BJ (cell line): ENCODE measurements at regions not wholly inside any gene's neighbourhood (a gene's known extent, or its start where the extent isn't known, plus 50 kb on each side); places are given as distances from the start of the nearest gene placed in this dataset.

Source experiments
- CTCF ChIA-PET: fragments of 350-600 bp; formaldehyde crosslinking; extraction: SDS; loops from one replicate; lab custom pipeline; 2021; ENCODE audit warnings: antibody characterized with exemption, inconsistent platforms; lab: Yijun Ruan, JAX
- POLR2A ChIA-PET: fragments of 300-600 bp; sonication (Branson Sonifier 250); formaldehyde crosslinking; extraction: SDS; loops from one replicate; lab custom pipeline; 2021; ENCODE audit warnings: antibody characterized with exemption; lab: Charles Lee
- DNase-seq: peaks from one replicate; pipeline ENCODE4 v3.0.0-alpha.2; 2011; ENCODE audit warnings: low read depth
- H3K27me3 ChIP-seq: 2 replicates; pipeline ENCODE4 v1.6.0; 2011; ENCODE audit warnings: low read length; ENCODE audit not compliant: control insufficient read depth, insufficient read depth
- H3K36me3 ChIP-seq: 2 replicates; pipeline ENCODE4 v1.5.1; 2011; ENCODE audit warnings: low read length; ENCODE audit not compliant: control insufficient read depth, insufficient read depth
- H3K4me3 ChIP-seq: 2 replicates; pipeline ENCODE4 v1.5.1; 2011; ENCODE audit warnings: low read depth, mild to moderate bottlenecking, control low read depth, low read length
- TF ChIP-seq, protein P1 (sequence below): IDR thresholded peaks from 2 replicates; pipeline ENCODE4 v1.5.1; 2011; ENCODE audit warnings: low read depth, mild to moderate bottlenecking, control low read depth, inconsistent platforms, low read length, moderate library complexity; ENCODE audit not compliant: insufficient read depth

DNA sequence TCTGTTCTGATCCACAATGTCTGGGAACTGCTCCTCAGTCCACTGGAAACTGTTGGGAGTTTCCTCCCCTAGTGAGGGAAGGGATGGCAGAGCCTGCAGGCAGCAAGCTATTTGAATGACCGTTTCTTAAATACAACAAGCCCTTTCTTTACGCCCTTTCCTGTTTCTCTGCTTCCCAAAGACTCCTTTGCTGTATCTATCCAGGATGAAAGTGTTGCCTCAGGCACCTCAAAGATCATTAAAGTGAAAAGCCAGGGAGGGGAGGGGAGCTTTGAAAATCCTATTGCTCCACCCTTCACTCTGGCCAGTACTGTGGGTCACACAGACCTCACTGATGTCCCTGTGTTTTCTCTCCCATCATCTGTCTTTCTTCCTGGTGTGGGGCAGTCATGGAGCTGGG is 213.1 kb downstream of the RNF144B start:
- DNase-seq, result no peak
- POLR2A ChIA-PET, result no interaction called here
- H3K36me3 ChIP-seq, result no peaks in the 10 kb centered on the region
- H3K27me3 ChIP-seq, result no peaks in the 10 kb centered on the region; the same call in 1 of the 2 replicates
- no peak overlapping the region for H3K4me3 ChIP-seq
- TF ChIP-seq, protein P1, sequence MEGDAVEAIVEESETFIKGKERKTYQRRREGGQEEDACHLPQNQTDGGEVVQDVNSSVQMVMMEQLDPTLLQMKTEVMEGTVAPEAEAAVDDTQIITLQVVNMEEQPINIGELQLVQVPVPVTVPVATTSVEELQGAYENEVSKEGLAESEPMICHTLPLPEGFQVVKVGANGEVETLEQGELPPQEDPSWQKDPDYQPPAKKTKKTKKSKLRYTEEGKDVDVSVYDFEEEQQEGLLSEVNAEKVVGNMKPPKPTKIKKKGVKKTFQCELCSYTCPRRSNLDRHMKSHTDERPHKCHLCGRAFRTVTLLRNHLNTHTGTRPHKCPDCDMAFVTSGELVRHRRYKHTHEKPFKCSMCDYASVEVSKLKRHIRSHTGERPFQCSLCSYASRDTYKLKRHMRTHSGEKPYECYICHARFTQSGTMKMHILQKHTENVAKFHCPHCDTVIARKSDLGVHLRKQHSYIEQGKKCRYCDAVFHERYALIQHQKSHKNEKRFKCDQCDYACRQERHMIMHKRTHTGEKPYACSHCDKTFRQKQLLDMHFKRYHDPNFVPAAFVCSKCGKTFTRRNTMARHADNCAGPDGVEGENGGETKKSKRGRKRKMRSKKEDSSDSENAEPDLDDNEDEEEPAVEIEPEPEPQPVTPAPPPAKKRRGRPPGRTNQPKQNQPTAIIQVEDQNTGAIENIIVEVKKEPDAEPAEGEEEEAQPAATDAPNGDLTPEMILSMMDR, result no peak
- CTCF ChIA-PET, result no interaction called here

DNA sequence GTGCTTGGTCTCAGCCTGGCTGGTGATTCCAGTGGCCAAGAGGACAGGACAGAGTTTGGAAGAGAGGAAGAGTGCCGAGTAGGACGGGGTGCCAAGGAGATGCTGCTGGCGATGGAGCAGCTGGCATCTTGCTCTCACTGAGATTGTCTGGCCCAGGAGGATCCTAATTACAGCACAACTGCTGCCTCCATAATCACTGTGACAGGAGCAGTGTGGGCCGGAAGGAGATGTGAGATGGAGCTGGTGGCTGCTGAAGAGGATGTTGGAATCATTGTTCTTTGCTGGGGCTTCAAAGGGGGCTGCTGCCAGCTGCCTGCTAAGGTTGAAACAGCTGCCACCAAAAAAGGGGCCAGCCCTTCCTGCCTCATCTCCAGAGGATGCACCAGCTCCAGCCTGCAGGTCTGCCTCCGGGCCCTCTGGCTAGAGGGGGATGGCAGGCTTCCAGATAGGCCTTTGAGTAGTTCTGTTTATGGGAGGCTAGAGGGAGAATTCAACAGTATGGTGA is 214.4 kb downstream of the RNF144B start:
- no peaks in the 10 kb centered on the region for H3K36me3 ChIP-seq
- no peak for DNase-seq
- ChIA-PET CTCF (interaction anchor here (1.1 to 1.8 kb wide), 2 partner anchors 73 to 1455 kb away, joined by 3 to 7 read pairs; no protein-coding TSS in a partner anchor), POLR2A (no interaction called here)
- H3K27me3 ChIP-seq, result no peaks in the 10 kb centered on the region
- no peak overlapping the region for H3K4me3 ChIP-seq
- TF ChIP-seq, protein P1, result no peak

DNA sequence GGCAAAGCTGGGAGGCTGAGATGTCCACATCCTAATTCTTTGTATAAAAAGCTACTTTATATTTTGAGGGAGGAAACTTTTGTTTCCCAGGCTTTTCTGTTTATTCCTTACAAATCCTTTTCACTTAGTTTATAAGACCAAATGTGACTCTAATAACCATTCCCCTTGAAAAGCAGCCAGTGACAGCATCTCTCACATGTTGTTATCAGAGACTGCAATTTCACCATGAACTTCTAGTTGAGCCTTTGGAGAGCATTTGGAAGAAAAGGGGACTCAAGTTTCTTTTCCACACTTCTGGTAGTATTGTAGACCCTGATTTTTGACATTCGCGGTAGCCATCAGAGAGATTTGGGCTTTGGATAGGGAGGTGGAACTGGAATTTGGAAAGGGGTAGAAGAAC is 215.8 kb downstream of the RNF144B start:
- TF ChIP-seq, protein P1, result no peak
- Histone ChIP-seq H3K4me3 (no peak overlapping the region), H3K36me3 (no peaks in the 10 kb centered on the region), H3K27me3 (no peaks in the 10 kb centered on the region)
- ChIA-PET POLR2A (no interaction called here), CTCF (interaction anchor here (0.7 to 1.8 kb wide), 2 partner anchors 1116 to 1454 kb away, joined by 3 to 7 read pairs; no protein-coding TSS in a partner anchor)
- DNase-seq, result no peak

DNA sequence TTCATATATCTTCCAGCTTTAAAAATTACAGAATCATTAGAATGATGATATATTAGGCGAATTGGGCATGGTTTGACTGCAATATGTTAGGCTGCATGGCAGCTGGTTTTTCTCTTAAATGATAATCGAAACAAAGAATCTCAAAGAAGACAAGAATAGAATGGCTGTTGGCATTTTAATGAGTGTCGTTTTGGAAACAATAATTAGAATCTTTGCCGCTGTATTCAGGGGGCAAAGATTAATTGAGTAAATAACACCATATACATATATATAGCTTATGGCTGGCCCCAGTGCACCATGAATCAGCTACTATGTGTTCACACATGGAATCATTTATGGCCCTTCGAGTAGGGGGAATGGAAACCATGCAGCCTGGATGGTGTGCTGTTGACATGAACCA is 216.2 kb downstream of the RNF144B start:
- Histone ChIP-seq H3K36me3 (no peaks in the 10 kb centered on the region), H3K27me3 (no peaks in the 10 kb centered on the region), H3K4me3 (no peak overlapping the region)
- CTCF ChIA-PET, result interaction anchor here (0.7 kb wide), 1 partner anchor 1116 kb away, joined by 3 read pairs; no protein-coding TSS in a partner anchor
- DNase-seq, result no peak
- TF ChIP-seq, protein P1, result no peak
- POLR2A ChIA-PET, result no interaction called here

DNA sequence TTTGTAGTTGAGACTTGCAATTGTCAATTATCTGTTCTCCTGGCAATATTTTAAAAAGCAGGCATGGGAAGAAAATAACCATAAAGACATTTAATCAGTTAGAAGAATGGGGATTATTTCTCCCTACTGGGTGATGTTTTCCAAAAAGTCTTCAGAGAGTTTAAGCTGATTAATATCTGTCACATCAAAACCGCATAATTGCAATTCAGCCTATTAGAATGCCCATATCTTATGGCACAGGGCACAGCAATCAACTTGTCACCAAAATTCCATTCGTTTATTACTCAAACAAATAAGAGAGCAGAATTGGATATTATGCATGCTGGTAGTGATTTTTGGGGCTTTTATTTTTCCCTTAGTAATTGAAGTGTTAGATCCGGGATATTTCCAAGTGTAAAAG is 218.7 kb downstream of the RNF144B start:
- CTCF ChIA-PET, result interaction anchor here (2.6 kb wide), 1 partner anchor 9 kb away, joined by 16 read pairs; no protein-coding TSS in a partner anchor
- POLR2A ChIA-PET, result no interaction called here
- no peak overlapping the region for H3K4me3 ChIP-seq
- H3K27me3 ChIP-seq, result no peaks in the 10 kb centered on the region
- H3K36me3 ChIP-seq, result no peaks in the 10 kb centered on the region
- DNase-seq, result no peak
- TF ChIP-seq, protein P1, result no peak
